Chondrocyte (in vitro differentiated cells): ENCODE measurements at regions not wholly inside any gene's neighbourhood (a gene's known extent, or its start where the extent isn't known, plus 50 kb on each side); places are given as distances from the start of the nearest gene placed in this dataset.
"Not testable (repeated sequence)": the region's sequence is repeated elsewhere in the genome, so short reads cannot be mapped to it uniquely, and the experiment has no call there.

ENCODE experiments used
- DNase-seq: peaks from one replicate; pipeline ENCODE4 v3.0.0; 2021; ENCODE audit warnings: mixed read lengths, low spot score
- H3K27ac Mint-ChIP-seq: one replicate; pipeline ENCODE4 v1.8.0; 2021; ENCODE audit warnings: mild to moderate bottlenecking, moderate library complexity, mixed read lengths; ENCODE audit not compliant: unreplicated experiment
- H3K27me3 Mint-ChIP-seq: 2 replicates; pipeline ENCODE4 v1.8.0; 2021; ENCODE audit warnings: low read depth, mixed read lengths
- H3K36me3 Mint-ChIP-seq: 2 replicates; pipeline ENCODE4 v1.8.0; 2021; ENCODE audit warnings: low read depth, mixed read lengths
- H3K4me1 Mint-ChIP-seq: 2 replicates; pipeline ENCODE4 v1.8.0; 2021; ENCODE audit warnings: low read depth, mild to moderate bottlenecking, mixed read lengths
- H3K4me3 Mint-ChIP-seq: one replicate; pipeline ENCODE4 v1.8.0; 2021; ENCODE audit warnings: mild to moderate bottlenecking, moderate library complexity, mixed read lengths; ENCODE audit not compliant: unreplicated experiment
- H3K9me3 Mint-ChIP-seq: 2 replicates; pipeline ENCODE4 v1.8.0; 2021; ENCODE audit warnings: low read depth, mixed read lengths
- TF ChIP-seq, protein P1 (sequence below): fragments of 200-600 bp; sonication (generic); IDR thresholded peaks from 2 replicates; pipeline ENCODE4 v1.5.0; 2021; ENCODE audit warnings: antibody characterized with exemption, mild to moderate bottlenecking, moderate library complexity

DNA sequence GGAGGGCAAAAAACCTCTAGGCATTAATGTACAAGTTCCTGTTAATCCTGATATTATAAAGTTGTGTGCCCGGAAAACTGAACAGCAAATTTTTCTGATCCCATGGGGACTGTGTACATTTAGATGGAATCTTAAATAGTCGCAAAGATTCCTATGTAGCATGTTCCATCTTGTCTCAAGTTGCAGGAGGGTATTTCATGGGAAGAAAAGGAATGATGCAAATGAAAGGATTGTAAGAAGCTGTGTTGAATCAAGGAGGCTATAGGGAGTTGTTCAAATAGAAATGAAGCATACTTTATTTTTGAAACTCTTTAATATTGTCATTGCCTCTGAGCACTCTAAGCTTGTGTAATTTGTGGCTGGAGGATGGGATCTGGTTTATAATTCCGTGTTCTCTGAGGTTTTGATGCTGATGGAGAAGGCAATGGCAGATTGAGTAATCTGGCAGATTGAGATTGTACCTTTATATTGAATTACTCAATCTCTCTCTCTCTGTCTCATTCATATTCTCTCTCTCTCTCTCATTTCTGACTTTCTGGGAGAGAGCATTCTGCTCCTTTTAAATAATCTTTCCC is 288.5 kb downstream of the OSTF1 start:
- H3K27ac Mint-ChIP-seq = peak overlapping the region; percentile 42
- TF ChIP-seq, protein P1, sequence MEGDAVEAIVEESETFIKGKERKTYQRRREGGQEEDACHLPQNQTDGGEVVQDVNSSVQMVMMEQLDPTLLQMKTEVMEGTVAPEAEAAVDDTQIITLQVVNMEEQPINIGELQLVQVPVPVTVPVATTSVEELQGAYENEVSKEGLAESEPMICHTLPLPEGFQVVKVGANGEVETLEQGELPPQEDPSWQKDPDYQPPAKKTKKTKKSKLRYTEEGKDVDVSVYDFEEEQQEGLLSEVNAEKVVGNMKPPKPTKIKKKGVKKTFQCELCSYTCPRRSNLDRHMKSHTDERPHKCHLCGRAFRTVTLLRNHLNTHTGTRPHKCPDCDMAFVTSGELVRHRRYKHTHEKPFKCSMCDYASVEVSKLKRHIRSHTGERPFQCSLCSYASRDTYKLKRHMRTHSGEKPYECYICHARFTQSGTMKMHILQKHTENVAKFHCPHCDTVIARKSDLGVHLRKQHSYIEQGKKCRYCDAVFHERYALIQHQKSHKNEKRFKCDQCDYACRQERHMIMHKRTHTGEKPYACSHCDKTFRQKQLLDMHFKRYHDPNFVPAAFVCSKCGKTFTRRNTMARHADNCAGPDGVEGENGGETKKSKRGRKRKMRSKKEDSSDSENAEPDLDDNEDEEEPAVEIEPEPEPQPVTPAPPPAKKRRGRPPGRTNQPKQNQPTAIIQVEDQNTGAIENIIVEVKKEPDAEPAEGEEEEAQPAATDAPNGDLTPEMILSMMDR = no peak
- H3K36me3 Mint-ChIP-seq = peaks cover 1% of the 10 kb centered on the region
- H3K4me3 Mint-ChIP-seq = no peak overlapping the region
- H3K9me3 Mint-ChIP-seq = peaks cover 14% of the 10 kb centered on the region
- peaks cover 72% of the 10 kb centered on the region for H3K4me1 Mint-ChIP-seq
- H3K27me3 Mint-ChIP-seq = no peaks in the 10 kb centered on the region
- DNase-seq = no peak

DNA sequence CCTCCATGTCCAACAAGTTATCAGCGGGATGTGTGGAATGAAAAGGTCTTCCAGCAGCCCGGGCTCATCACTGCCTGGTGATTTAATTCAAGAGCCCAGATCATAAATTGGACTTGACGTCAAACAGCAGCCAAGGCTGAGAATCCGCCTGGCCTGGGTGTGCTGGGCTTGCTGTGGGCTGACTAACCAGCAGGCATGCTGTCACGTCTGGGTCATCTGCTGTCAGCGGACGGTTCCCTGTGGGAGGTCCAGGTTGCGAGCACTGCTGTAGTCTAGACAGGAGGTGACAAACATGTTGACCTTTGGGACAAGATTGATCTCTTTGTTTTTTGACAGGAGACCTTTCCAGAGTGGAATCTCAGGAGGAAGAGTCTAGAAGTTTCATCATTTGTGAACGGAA is 289.7 kb downstream of the OSTF1 start:
- Mint-ChIP-seq H3K4me1 (peaks cover 71% of the 10 kb centered on the region), H3K36me3 (peaks cover 4% of the 10 kb centered on the region), H3K4me3 (no peak overlapping the region), H3K9me3 (peaks cover 21% of the 10 kb centered on the region), H3K27ac (peak overlapping the region; percentile 83), H3K27me3 (no peaks in the 10 kb centered on the region)
- TF ChIP-seq, protein P1 = no peak
- no peak for DNase-seq

DNA sequence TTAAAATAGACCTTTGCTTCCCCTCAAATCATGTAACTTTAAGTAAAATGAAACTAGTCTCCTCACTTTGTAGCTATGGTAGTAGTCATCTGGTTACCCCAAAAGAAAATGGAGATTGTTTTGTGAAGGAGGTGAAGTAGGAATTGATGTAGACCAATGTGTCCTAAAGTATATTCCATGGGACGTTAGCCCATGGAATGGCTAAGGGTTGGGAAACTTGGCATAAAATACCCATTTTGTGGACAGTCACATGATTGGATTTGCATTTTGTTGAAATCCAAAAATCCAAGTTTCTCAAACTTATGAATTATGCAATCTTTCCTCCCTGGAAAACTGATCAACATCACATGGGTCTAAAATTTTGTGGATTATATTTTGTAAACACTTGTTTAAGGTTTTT is 290.6 kb downstream of the OSTF1 start:
- H3K27me3 Mint-ChIP-seq = no peaks in the 10 kb centered on the region
- H3K4me3 Mint-ChIP-seq = no peak overlapping the region
- no peak for DNase-seq
- H3K4me1 Mint-ChIP-seq = peaks cover 70% of the 10 kb centered on the region
- peaks cover 19% of the 10 kb centered on the region for H3K9me3 Mint-ChIP-seq
- peaks cover 4% of the 10 kb centered on the region for H3K36me3 Mint-ChIP-seq
- no peak overlapping the region for H3K27ac Mint-ChIP-seq
- TF ChIP-seq, protein P1 = no peak

DNA sequence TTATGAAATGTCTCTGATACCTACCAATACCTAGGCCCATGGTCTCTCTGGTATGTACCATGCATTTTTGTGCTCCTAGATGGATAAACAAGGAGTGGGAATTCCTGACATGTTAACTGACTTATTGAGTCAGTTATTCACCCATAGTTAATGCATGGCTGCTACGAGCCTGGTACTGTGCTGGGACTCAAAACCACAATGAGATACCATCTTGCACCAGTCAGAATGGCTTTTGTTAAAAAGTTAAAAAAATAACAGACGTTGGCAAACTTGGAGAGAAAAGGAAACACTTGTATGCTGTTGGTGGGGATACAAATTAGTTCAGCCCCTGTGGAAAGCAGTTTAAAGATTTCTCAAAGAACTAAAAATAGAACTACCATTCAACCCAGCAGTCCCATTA is 293.8 kb downstream of the OSTF1 start:
- H3K27ac Mint-ChIP-seq = no peak overlapping the region
- TF ChIP-seq, protein P1 = no peak

DNA sequence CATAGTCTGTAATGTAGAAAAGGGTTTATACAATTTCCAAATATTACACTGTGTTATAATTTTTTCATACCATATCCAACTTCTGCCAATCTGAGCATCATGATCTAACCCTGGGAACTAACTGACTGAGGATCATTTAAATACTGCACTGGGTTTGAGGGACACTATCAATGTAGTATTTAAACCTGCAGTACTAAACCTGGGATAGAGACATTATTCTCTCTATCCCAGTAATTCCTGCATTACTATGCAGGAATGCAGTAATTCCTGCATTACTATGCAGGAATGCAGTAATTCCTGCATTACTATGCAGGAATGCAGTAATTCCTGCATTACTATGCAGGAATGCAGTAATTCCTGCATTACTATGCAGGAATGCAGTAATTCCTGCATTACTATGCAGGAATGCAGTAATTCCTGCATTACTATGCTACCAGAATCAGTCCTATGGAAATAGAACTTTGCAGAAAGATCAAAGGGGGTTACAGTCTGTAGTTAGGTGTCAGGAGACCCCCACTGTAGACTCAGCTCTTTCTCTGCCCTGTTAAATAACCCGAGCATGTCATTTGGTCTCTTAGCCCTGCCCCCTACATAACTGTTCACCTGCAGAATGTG is 295.2 kb downstream of the OSTF1 start:
- not testable (repeated sequence) for H3K27ac Mint-ChIP-seq, H3K4me3 Mint-ChIP-seq, DNase-seq, H3K27me3 Mint-ChIP-seq
- Mint-ChIP-seq H3K36me3 (peaks cover 16% of the 10 kb centered on the region), H3K9me3 (peaks cover 38% of the 10 kb centered on the region), H3K4me1 (peaks cover 40% of the 10 kb centered on the region)

More for the DNA sequence above, 293.8 kb downstream of the OSTF1 start:
- H3K4me1 Mint-ChIP-seq = peaks cover 49% of the 10 kb centered on the region
- H3K36me3 Mint-ChIP-seq = peaks cover 16% of the 10 kb centered on the region
- H3K4me3 Mint-ChIP-seq = no peak overlapping the region
- no peak for DNase-seq
- peaks cover 35% of the 10 kb centered on the region for H3K9me3 Mint-ChIP-seq
- H3K27me3 Mint-ChIP-seq = no peaks in the 10 kb centered on the region

DNA sequence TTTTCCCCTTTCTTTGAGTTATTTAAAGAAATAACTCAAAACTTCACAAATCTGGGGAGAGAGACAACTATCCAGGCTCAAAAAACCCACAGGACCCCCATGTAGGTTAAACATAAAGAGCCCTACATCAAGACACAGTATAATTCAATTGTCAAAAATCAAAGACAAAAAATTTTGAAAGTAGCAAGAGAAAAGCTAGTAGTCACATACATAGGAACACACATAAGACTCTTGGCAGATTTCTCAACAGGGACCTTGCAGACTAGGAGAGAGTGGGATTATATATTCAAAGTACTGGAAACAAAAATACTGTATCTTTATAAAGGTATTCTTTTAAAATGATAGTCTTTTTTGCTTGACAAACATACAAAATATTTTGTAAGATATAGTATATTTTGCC is 296.9 kb downstream of the OSTF1 start:
- Mint-ChIP-seq H3K9me3 (peaks cover 35% of the 10 kb centered on the region), H3K27me3 (no peaks in the 10 kb centered on the region), H3K27ac (no peak overlapping the region), H3K36me3 (peaks cover 15% of the 10 kb centered on the region), H3K4me1 (peaks cover 42% of the 10 kb centered on the region), H3K4me3 (no peak overlapping the region)
- TF ChIP-seq, protein P1 = no peak
- DNase-seq = no peak
